ENCODE measurements at regions not wholly inside any gene's neighbourhood (a gene's known extent, or its start where the extent isn't known, plus 50 kb on each side); places are given as distances from the start of the nearest gene placed in this dataset.

- no peak for DNase-seq
- H3K27ac Mint-ChIP-seq, result no peak overlapping the region
- TF ChIP-seq CTCF (IDR thresholded peaks at IDR 0.05), result no peak
- H3K27ac ChIP-seq (ENCODE audit: low read depth in 1 of 2, low read length in 2 of 2), result no peak overlapping the region
- intact Hi-C loops (cut with DNase I, micrococcal nuclease), result no loop called here
- H3K4me1 ChIP-seq (ENCODE audit: insufficient read depth, low read length), result no peaks in the 10 kb centered on the region
- H3K9me3 ChIP-seq (ENCODE audit: control insufficient read depth in 1 of 2, insufficient read depth in 1 of 2, low read length in 2 of 2), result no peaks in the 10 kb centered on the region
- no peak overlapping the region for H3K4me3 Mint-ChIP-seq
- ATAC-seq (ENCODE audit: poor library complexity), result no peak
- POLR2A ChIA-PET, result no interaction called here
- H3K4me3 ChIP-seq (ENCODE audit: low read length), result no peak overlapping the region
- CTCF ChIA-PET, result no interaction called here
- H3K36me3 Mint-ChIP-seq (ENCODE audit: low read depth), result no peaks in the 10 kb centered on the region
- no peaks in the 10 kb centered on the region for H3K9me3 Mint-ChIP-seq
- H3K36me3 ChIP-seq (ENCODE audit: insufficient read depth, low read length), result no peaks in the 10 kb centered on the region
- H3K27me3 ChIP-seq (ENCODE audit: control insufficient read depth in 1 of 2, insufficient read depth in 2 of 2, low read length in 2 of 2), result no peaks in the 10 kb centered on the region
- no peaks in the 10 kb centered on the region for H3K27me3 Mint-ChIP-seq
- H3K4me1 Mint-ChIP-seq (ENCODE audit: low read depth), result no peaks in the 10 kb centered on the region
Observed at GRCh38 chr2:16948710-16949109, 283.1 kb upstream of the CYRIA start.

GRCh38 chr2:16948053-16948452, 282.4 kb upstream of the CYRIA start:
- Histone ChIP-seq H3K9me3 (ENCODE audit: control insufficient read depth in 1 of 2, insufficient read depth in 1 of 2, low read length in 2 of 2) (no peaks in the 10 kb centered on the region), H3K4me3 (ENCODE audit: low read length) (no peak overlapping the region), H3K36me3 (ENCODE audit: insufficient read depth, low read length) (no peaks in the 10 kb centered on the region), H3K4me1 (ENCODE audit: insufficient read depth, low read length) (no peaks in the 10 kb centered on the region), H3K27me3 (ENCODE audit: control insufficient read depth in 1 of 2, insufficient read depth in 2 of 2, low read length in 2 of 2) (no peaks in the 10 kb centered on the region), H3K27ac (ENCODE audit: low read depth in 1 of 2, low read length in 2 of 2) (no peak overlapping the region)
- ChIA-PET CTCF (no interaction called here), POLR2A (no interaction called here)
- no peak overlapping the region for H3K27ac Mint-ChIP-seq
- H3K9me3 Mint-ChIP-seq, result no peaks in the 10 kb centered on the region
- intact Hi-C loops (cut with DNase I, micrococcal nuclease), result no loop called here
- DNase-seq, result no peak
- no peaks in the 10 kb centered on the region for H3K4me1 Mint-ChIP-seq (ENCODE audit: low read depth)
- no peak for TF ChIP-seq CTCF (IDR thresholded peaks at IDR 0.05)
- no peaks in the 10 kb centered on the region for H3K27me3 Mint-ChIP-seq
- ATAC-seq (ENCODE audit: poor library complexity), result no peak
- no peak overlapping the region for H3K4me3 Mint-ChIP-seq
- H3K36me3 Mint-ChIP-seq (ENCODE audit: low read depth), result no peaks in the 10 kb centered on the region

- H3K27ac Mint-ChIP-seq, result no peak overlapping the region
- no peaks in the 10 kb centered on the region for H3K36me3 Mint-ChIP-seq (ENCODE audit: low read depth)
- no peak for ATAC-seq (ENCODE audit: poor library complexity)
- POLR2A ChIA-PET, result no interaction called here
- no peak overlapping the region for H3K4me3 Mint-ChIP-seq
- no peak for DNase-seq
- intact Hi-C loops (cut with DNase I, micrococcal nuclease), result no loop called here
- no peak overlapping the region for H3K4me3 ChIP-seq (ENCODE audit: low read length)
- H3K4me1 Mint-ChIP-seq (ENCODE audit: low read depth), result no peaks in the 10 kb centered on the region
- no peaks in the 10 kb centered on the region for H3K4me1 ChIP-seq (ENCODE audit: insufficient read depth, low read length)
- no peaks in the 10 kb centered on the region for H3K9me3 ChIP-seq (ENCODE audit: control insufficient read depth in 1 of 2, insufficient read depth in 1 of 2, low read length in 2 of 2)
- no peaks in the 10 kb centered on the region for H3K27me3 Mint-ChIP-seq
- CTCF ChIA-PET, result no interaction called here
- no peaks in the 10 kb centered on the region for H3K27me3 ChIP-seq (ENCODE audit: control insufficient read depth in 1 of 2, insufficient read depth in 2 of 2, low read length in 2 of 2)
- no peak for TF ChIP-seq CTCF (IDR thresholded peaks at IDR 0.05)
- no peak overlapping the region for H3K27ac ChIP-seq (ENCODE audit: low read depth in 1 of 2, low read length in 2 of 2)
- no peaks in the 10 kb centered on the region for H3K36me3 ChIP-seq (ENCODE audit: insufficient read depth, low read length)
- peaks cover 4% of the 10 kb centered on the region for H3K9me3 Mint-ChIP-seq
Observed at GRCh38 chr2:16943279-16943958, 277.8 kb upstream of the CYRIA start.
